ENCODE measurements at regions not wholly inside any gene's neighbourhood (a gene's known extent, or its start where the extent isn't known, plus 50 kb on each side); places are given as distances from the start of the nearest gene placed in this dataset.

DNA sequence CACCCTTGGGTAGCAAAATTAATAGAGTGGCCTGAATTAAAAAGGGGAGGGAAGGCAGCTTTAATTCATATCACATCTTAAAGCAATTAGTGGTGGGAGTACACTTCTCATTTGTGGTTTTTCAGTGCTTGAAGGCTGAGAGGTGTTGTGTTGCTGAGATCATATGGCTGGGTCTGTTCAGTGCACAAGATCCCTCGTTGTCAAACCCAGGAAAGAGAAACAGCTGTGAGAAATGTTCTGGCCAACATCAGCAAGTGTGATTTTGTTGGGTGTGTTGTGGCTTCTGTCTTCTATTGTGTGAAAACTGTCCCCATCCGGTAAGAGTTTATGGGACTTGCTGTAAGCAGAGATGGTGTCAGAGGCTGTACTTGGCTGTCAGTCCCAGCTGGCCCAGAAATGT lies 197.9 kb upstream of the BMPER start (continued):
- TF ChIP-seq, protein P1, sequence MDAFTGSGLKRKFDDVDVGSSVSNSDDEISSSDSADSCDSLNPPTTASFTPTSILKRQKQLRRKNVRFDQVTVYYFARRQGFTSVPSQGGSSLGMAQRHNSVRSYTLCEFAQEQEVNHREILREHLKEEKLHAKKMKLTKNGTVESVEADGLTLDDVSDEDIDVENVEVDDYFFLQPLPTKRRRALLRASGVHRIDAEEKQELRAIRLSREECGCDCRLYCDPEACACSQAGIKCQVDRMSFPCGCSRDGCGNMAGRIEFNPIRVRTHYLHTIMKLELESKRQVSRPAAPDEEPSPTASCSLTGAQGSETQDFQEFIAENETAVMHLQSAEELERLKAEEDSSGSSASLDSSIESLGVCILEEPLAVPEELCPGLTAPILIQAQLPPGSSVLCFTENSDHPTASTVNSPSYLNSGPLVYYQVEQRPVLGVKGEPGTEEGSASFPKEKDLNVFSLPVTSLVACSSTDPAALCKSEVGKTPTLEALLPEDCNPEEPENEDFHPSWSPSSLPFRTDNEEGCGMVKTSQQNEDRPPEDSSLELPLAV (CRISPR knock-in tag; conservative IDR thresholded peaks at IDR 0.05; ENCODE audit: low read depth) = no peak
- TF ChIP-seq SMARCE1 (IDR thresholded peaks at IDR 0.05; ENCODE audit: borderline replicate concordance) = no peak
- TF ChIP-seq, protein P2, sequence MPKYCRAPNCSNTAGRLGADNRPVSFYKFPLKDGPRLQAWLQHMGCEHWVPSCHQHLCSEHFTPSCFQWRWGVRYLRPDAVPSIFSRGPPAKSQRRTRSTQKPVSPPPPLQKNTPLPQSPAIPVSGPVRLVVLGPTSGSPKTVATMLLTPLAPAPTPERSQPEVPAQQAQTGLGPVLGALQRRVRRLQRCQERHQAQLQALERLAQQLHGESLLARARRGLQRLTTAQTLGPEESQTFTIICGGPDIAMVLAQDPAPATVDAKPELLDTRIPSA (CRISPR knock-in tag; IDR thresholded peaks at IDR 0.05; ENCODE audit: borderline replicate concordance) = no peak
- no peak for TF ChIP-seq TGIF2 (CRISPR knock-in tag; IDR thresholded peaks at IDR 0.05)
- no peak for TF ChIP-seq ZMYM3 (CRISPR knock-in tag; IDR thresholded peaks at IDR 0.05)
- no peak for TF ChIP-seq SMC3 (IDR thresholded peaks at IDR 0.05; ENCODE audit: low read length)
- no peak for TF ChIP-seq ZNF773 (CRISPR knock-in tag; IDR thresholded peaks at IDR 0.05; ENCODE audit: borderline replicate concordance)
- TF ChIP-seq SKI (IDR thresholded peaks at IDR 0.05; ENCODE audit: partially characterized antibody) = no peak
- TF ChIP-seq ZNF614 (CRISPR knock-in tag; IDR thresholded peaks at IDR 0.05; ENCODE audit: borderline replicate concordance) = no peak
- no peak for TF ChIP-seq SAFB2 (CRISPR knock-in tag; IDR thresholded peaks at IDR 0.05; ENCODE audit: borderline replicate concordance, low read depth)
- TF ChIP-seq SRSF1 (optimal IDR thresholded peaks at IDR 0.05; ENCODE audit: low read depth, low read length) = no peak
- TF ChIP-seq ZFP90 (CRISPR knock-in tag; IDR thresholded peaks at IDR 0.05; ENCODE audit: borderline replicate concordance) = no peak
- TF ChIP-seq, protein P3, sequence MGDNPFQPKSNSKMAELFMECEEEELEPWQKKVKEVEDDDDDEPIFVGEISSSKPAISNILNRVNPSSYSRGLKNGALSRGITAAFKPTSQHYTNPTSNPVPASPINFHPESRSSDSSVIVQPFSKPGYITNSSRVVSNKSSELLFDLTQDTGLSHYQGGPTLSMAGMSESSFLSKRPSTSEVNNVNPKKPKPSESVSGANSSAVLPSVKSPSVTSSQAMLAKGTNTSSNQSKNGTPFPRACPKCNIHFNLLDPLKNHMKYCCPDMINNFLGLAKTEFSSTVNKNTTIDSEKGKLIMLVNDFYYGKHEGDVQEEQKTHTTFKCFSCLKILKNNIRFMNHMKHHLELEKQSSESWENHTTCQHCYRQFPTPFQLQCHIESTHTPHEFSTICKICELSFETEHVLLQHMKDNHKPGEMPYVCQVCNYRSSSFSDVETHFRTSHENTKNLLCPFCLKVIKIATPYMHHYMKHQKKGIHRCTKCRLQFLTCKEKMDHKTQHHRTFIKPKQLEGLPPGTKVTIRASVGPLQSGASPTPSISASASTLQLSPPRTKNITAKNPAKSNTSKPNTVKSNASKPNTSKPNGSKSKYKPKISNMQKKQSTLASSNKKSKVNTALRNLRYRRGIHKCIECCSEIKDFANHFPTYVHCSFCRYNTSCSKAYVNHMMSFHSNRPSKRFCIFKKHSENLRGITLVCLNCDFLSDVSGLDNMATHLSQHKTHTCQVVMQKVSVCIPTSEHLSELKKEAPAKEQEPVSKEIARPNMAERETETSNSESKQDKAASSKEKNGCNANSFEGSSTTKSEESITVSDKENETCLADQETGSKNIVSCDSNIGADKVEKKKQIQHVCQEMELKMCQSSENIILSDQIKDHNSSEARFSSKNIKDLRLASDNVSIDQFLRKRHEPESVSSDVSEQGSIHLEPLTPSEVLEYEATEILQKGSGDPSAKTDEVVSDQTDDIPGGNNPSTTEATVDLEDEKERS (CRISPR knock-in tag; IDR thresholded peaks at IDR 0.05) = no peak

All from HepG2 (cell line).